ENCODE measurements at regions not wholly inside any gene's neighbourhood (a gene's known extent, or its start where the extent isn't known, plus 50 kb on each side); places are given as distances from the start of the nearest gene placed in this dataset.
"Not testable (repeated sequence)": the region's sequence is repeated elsewhere in the genome, so short reads cannot be mapped to it uniquely, and the experiment has no call there.

GRCh38 chr13:22776394-22777186 is 404.2 kb upstream of the SGCG start:
- DNase-seq: no peak

- no peak for DNase-seq
These were observed 403.6 kb upstream of the SGCG start for GRCh38 chr13:22777207-22777606.

DNA sequence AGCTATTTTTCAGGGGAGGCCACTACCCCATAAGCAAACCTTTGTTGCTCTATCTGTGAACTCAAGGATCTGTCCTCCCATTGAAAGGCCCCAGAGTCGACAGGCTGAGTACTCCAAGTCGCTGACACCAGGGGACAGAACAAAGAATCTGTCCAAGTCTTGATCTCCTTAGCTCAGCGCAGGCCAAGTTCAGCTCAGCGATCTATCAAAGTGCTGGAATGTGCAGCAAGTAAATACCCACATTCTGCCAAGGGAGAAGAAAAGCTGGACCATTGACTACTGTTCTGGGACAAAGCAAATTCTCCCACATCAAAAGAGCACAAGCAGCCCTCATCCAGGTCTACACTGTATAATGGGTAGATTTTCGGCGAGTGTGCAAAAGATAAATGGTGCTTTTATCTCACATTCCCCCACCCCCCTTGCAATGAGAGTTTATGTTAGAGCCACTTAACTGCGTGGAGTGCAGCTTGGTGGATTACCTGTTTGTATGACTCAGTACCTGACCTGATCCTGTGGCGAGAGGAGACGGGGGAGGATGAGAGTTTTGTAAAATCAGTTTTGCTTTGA is 391.7 kb upstream of the SGCG start:
- DNase-seq: no peak

- DNase-seq: no peak
These were observed 390.9 kb upstream of the SGCG start for GRCh38 chr13:22789916-22790315.

DNA sequence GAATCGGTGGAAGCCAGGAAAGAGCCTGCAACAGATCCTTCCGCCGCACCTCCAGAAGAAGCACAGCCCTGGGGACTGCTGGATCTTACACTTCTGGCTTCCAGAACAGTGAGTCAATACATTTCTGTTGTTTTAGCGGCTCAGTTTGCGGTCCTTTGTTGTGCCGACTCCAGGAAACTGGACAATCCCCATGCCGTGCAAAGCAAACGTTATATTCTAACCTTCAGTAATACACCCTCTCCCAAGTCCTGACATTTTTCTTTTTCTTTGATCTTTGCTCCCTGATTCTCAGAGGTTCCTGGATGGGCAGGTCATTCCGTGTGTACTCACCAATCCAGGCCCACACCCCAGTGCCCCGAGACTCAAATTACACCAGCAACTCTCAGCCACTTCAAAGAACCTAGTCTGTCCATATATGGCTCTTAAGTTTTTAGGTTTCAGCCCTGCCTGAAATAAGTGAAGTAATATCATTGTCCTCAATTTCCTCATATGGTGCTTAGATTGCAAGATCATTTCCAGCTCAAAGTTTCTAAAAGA is 387.1 kb upstream of the SGCG start:
- peak; percentile 46 for DNase-seq

- DNase-seq: no peak
These were observed 380.0 kb upstream of the SGCG start for GRCh38 chr13:22800526-22801401.

DNA sequence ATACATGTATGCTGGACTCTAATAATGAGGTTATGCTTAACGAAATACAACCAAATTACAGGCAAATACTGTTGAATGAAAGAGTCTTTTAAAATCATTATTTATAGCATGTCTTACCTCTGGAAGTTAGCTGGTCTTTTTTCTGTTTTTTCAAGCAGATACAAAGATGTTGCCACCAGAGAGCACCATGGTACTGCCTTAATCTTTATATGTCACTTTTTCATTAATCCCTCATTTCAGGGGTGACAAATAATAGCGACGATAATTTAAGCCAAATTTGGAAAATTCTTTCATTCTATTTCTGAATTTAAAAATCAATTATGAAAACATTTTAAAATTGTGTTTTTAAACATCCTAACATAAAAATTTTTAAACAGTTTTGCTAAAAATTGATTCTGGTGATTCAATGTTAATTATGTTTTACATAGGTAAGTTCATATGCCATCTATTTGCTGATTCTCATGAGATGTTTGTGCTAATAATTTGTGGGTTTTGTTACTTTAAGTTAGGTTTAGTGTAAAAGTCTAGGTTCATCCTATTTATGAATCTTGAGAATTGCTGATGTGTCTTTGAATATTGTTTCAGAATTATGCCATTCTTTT is 379.3 kb upstream of the SGCG start:
- DNase-seq: peak; percentile 5

DNA sequence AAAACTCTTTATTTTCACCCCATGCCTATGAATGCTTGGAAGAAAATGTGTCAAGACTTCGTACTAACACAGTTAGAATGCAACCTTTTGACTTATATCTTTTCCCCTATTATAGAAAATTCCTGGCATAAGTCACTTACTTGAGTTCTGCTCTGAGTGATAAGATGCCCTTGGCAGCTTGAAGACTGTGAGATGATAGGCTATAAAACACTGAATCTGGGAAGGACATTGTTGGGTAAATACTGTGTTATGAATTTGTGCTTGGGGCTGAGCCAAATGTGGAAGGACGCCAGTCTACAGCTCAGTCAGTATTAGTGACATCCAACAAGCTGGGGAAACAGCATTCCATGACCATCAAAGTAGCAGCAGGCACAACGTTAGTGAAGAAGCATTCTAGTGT is 368.0 kb upstream of the SGCG start:
- DNase-seq: no peak

GRCh38 chr13:22813531-22814377 is 367.0 kb upstream of the SGCG start:
- DNase-seq: not testable (repeated sequence)

GRCh38 chr13:22814433-22814832 is 366.3 kb upstream of the SGCG start:
- not testable (repeated sequence) for DNase-seq

DNA sequence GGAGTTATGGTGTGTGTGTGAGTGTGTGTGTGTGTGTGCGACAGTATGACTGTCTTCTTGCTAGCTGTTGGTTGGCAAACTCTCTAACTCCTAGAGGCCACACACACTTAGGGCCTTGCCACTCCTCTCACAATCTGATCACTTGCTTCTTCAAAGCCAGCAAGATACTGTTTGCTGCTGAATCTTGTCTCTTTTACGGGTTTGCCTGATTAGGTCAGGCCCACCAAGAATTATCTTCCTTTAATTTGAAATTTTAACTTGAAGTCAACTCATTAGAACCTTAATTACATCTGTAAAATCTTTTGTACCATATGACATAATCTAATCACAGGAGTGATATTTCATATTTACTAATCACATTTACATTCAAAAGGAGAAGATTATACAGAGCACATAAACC is 359.2 kb upstream of the SGCG start:
- DNase-seq: no peak

DNA sequence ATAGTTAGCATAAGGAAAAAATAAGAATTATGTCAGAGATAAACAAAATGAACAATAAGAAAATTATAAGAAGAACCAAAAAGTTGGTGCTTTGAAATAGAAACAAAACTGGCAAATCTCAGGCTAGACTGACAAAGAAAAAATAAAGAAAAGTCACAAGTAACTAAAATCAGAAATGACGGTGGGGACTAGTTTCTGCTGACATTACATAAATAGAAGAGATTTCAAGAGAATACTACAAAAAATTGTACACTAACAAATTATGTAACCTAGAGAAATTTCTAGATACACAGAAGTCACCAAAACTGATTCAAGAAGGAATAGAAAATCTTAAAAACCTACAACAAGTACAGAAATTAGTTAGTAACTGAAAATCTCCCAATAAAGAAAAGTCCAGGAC is 355.6 kb upstream of the SGCG start:
- DNase-seq: no peak

DNA sequence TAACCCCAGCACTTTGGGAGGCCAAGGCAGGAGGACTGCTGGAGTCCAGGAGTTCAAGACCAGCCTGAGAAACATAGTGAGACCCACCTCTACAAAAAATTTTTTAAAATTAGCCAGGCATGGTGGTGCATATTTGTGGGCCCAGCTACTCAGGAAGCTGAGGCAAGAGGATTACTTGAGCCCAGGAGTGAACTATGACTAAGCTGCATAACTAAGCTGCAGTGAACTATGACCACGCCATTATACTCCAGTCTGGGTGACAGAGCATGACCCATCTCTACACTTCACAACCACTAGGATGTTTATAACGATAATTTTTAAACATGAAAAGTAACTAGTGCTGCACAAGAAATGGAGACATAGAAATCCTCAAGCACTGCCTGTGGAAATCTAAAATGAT is 352.7 kb upstream of the SGCG start:
- peak; percentile 3 for DNase-seq

DNA sequence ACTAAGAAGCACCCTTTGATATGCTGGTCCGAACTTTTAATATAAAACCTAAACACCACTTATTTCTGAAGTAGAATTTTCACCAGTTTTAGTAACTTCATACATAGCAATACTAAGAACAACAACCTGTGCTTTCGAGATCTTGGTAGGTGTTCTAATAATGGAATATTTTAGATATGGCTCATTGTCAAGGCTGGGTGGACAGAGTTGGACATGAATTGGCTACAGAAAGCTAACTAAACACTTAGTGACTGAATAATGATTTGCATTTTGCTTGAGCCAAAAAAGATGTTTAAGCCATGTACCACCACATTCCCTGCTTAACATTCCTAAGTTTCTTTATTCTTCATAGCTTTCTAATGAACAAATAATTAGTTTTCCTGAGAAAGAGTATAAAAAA is 344.3 kb upstream of the SGCG start:
- DNase-seq: no peak

DNA sequence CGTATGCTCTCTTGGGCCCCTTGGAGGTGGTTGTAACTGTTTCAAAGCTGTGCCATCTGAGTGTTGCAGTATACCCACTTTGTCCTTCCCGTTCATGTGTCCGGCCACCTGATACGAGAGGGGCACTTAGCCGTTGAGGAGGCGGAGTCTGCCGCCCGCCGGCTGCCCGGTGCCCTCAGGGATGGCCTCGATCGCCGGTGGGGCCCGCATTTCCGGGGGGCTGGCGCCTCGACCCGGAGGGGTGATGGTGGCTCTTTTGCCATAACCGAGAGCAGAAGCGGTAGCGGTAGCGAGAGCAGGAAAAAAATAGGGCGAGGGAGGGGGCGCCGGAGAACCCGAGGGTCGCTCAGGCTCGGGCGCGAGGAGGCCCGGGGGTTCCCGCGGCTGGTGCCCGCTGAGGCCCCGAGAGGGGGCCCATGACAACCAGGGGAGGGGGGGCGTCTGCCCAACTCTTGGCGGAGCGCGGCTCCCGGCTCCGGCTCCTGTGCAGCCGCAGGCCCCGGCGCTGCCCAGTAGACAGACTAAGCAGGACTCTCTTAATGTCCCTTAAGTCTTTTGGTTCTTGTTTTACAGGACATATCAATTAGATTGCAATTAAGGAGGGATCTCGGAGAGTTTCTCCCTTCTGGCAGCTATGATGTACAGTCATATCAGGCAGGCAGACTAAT is 342.7 kb upstream of the SGCG start:
- no peak for DNase-seq

DNA sequence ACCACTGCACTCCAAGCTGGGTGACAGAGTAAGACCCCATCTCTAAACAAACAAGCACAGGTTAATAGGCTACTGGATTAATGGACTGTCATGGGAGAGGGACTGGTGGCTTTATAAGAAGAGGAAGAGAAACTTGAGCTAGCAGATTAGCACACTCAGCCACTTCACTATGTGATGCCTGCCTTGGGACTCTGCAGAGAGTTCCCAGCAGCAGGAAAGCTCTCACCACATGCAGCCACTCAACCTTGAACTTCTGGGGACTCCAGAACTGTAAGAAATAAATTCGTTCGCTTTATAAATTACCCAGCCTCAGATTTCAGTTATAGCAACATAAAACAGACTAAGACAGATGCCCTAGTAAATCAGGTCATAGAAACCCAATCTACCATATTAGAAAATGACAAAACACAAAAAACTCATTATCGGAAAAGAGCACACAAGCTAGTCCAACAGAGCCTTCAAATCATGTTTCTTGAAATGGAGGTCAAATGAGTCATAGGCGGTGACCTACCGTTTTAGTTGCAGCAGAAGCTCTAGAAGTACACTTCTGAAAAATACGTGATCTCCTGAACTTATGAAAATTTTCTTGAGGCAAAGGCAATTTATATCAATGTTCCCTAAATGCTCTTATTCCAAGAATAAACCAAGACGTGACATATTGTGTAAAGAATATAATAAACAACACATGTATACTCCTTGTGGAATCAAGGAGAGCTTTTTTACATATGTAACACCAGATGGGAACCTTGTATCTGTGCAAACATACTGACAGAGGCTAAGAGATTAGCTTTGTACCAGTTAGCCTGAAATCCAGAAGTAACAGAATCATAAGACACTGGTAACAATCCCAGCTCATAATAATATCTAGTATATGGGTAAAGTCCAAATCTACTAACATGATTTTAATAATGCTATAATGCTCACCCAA is 340.9 kb upstream of the SGCG start:
- DNase-seq: no peak

DNA sequence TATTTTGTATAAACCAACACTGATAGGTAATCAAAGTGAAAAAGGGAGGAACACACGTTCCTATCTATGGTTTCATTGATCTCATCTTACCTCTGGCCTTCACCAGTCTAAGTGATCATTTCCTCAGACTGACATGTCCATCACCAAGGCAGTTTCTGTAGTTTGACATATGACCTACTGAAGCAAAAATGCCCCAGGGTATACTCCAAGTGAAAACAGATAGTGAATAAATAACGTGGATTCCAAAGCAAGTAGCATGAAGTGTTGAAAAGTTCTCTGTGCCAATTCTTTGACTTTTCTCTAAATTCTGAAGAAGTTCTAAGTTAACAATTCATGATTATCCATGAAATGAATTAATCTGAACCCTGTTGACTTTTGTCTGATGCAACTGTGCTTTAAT is 334.2 kb upstream of the SGCG start:
- DNase-seq: no peak

- no peak for DNase-seq
These were observed 332.2 kb upstream of the SGCG start for GRCh38 chr13:22848539-22849052.

DNA sequence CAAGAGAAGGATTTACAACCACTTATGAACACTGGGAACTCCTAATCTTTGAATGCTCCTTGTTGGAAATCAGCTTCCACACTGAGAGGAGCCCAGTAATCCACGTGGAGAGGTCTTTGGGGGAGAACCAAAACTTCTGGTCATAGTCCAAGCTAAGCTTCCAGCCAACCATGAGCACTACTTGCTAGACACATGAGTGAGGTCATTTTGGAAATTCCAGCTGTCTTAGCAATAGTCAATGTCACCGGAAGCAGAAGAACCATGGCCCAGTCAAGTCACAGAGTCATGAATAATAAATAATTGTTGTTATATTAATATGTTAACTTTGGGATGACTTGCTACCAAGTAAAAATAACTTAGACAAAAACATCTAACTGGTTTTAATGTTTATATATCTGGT is 324.9 kb upstream of the SGCG start:
- no peak for DNase-seq

- not testable (repeated sequence) for DNase-seq
These were observed 321.8 kb upstream of the SGCG start for GRCh38 chr13:22858980-22859379.
